H1 (cell line): ENCODE measurements at regions not wholly inside any gene's neighbourhood (a gene's known extent, or its start where the extent isn't known, plus 50 kb on each side); places are given as distances from the start of the nearest gene placed in this dataset.

ENCODE experiments used
- GTF2F1 ChIP-seq: IDR thresholded peaks from 2 replicates; pipeline ENCODE4 v1.6.1; 2012; ENCODE audit warnings: low read depth, low read length, improper control_type of control experiment, borderline replicate concordance
- POU5F1 ChIP-seq: IDR thresholded peaks from 2 replicates; pipeline ENCODE4 v1.6.1; 2011; ENCODE audit warnings: low read depth, mild to moderate bottlenecking, low read length, moderate library complexity
- TF ChIP-seq, protein P1 (sequence below), 3 experiments: IDR thresholded peaks; 1 replicate in 2 of 3; 2 replicates in 1 of 3; pipeline versions ENCODE4 v1.5.1 to v1.6.1; 2011; ENCODE audit warnings: low read length in 3 of 3, mild to moderate bottlenecking in 3 of 3, inconsistent platforms in 2 of 3, low read depth in 1 of 3, moderate library complexity in 1 of 3; ENCODE audit not compliant: insufficient read depth in 1 of 3; ENCODE audit errors: control extremely low read depth in 1 of 3

- TF ChIP-seq, protein P1, sequence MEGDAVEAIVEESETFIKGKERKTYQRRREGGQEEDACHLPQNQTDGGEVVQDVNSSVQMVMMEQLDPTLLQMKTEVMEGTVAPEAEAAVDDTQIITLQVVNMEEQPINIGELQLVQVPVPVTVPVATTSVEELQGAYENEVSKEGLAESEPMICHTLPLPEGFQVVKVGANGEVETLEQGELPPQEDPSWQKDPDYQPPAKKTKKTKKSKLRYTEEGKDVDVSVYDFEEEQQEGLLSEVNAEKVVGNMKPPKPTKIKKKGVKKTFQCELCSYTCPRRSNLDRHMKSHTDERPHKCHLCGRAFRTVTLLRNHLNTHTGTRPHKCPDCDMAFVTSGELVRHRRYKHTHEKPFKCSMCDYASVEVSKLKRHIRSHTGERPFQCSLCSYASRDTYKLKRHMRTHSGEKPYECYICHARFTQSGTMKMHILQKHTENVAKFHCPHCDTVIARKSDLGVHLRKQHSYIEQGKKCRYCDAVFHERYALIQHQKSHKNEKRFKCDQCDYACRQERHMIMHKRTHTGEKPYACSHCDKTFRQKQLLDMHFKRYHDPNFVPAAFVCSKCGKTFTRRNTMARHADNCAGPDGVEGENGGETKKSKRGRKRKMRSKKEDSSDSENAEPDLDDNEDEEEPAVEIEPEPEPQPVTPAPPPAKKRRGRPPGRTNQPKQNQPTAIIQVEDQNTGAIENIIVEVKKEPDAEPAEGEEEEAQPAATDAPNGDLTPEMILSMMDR (IDR thresholded peaks at IDR 0.05; ENCODE audit: control extremely low read depth in 1 of 3, insufficient read depth in 1 of 3, low read depth in 1 of 3, low read length in 3 of 3), result no peak
- TF ChIP-seq GTF2F1, result no peak
- no peak for TF ChIP-seq POU5F1
Measured at GRCh38 chr16:5442054-5442453, 344.5 kb upstream of the EEF2KMT start (continued).
